ENCODE measurements at regions not wholly inside any gene's neighbourhood (a gene's known extent, or its start where the extent isn't known, plus 50 kb on each side); places are given as distances from the start of the nearest gene placed in this dataset.

GRCh38 chr6:95078457-95078856 lies 498.9 kb upstream of the MANEA start:
- TF ChIP-seq CTCF (IDR thresholded peaks at IDR 0.05) (no peak), POLR2A (IDR thresholded peaks at IDR 0.05) (no peak)
